GM21367 (cell line): ENCODE measurements at regions not wholly inside any gene's neighbourhood (a gene's known extent, or its start where the extent isn't known, plus 50 kb on each side); places are given as distances from the start of the nearest gene placed in this dataset.
"Not testable (repeated sequence)": the region's sequence is repeated elsewhere in the genome, so short reads cannot be mapped to it uniquely, and the experiment has no call there.

Experiments used
- ATAC-seq: cut with Tn5 transposase; IDR thresholded peaks from one replicate; pipeline ENCODE4 v1.9.1; 2021; ENCODE audit not compliant: unreplicated experiment

DNA sequence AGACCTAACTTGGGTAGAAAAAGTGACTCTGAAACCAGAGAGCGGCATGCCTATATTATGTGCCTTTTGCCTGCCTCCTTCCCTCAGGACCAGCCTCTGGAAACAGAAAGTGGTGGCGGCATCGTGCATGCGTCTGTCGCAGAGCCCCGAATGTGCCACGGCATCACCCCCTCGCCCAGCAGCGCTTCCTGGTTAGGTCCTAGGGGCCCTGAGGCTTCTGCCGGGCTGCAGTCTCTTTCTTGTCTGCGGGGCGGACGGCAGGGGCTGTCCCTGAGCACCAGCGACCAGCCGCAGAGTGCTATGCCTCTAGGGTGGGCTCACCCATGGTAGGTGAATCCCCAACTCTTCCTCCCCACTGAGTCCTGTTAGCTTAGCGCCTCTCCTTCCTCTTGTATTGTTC is 68.7 kb downstream of the VSIG4 start:
- no peak for ATAC-seq

DNA sequence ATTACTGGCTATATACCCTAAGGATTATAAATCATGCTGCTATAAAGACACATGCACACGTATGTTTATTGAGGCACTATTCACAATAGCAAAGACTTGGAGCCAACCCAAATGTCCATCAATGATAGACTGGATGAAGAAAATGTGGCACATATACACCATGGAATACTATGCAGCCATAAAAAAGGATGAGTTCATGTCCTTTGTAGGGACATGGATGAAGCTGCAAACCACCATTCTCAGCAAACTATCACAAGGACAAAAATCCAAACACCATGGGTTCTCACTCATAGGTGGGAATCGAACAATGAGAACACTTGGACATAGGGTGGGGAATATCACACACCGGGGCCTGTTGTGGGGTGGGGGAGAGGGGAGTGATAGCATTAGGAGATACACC is 72.7 kb downstream of the VSIG4 start:
- ATAC-seq: not testable (repeated sequence)

DNA sequence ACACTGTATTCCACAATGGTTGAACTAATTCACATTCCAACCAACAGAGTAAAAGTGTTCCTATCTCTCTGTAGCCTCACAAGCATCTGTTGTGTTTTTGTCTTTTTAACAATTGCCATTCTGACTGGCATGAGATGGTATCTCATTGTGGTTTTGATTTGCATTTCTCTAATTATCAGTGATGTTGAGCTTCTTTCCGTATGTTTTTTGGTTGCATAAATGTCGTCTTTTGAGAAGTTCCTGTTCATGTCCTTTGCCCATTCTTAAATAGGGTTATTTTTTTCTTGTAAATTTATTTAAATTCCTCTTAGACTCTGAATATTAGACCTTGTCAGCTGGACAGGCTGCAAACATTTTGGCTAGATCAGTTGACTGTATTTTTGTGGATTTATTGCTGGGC is 78.2 kb downstream of the VSIG4 start:
- no peak for ATAC-seq

DNA sequence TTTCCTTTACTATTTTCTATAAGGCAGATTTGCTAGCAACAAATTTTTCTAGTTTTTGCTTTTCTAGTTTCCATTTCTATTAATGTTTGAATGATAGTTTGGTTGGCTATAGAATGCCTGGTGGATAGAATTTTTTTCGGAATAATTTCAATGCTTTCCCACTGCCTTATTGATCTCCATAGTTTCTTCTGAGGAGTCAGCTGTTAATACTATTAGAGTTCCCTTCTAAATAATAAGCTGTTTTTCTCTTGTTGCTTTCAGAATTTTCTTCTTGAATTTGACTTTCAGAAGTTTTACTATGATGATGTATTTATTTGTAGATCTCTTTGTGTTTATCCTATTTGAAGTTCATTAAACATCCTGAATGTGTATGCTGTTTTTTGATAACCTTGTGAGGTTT is 91.8 kb downstream of the VSIG4 start:
- ATAC-seq: no peak

DNA sequence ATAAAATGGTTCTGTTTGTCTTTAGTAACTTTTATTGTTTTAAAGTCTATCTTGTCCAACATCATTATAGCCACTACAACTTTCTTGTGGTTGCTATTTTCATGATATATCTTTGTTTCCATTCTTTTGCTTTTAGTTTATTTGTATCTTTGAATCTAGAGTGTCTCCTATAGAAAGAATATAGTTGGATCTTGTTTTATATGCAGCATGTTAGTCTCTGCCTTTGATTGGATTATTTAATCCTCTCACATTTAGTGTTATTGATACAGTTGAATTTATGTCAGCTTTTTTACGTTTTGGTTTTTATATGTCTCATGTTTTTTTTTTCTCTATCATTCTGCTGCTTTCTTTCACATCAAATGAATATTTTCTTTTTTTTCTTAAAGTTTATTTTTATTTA is 98.1 kb downstream of the VSIG4 start:
- no peak for ATAC-seq

DNA sequence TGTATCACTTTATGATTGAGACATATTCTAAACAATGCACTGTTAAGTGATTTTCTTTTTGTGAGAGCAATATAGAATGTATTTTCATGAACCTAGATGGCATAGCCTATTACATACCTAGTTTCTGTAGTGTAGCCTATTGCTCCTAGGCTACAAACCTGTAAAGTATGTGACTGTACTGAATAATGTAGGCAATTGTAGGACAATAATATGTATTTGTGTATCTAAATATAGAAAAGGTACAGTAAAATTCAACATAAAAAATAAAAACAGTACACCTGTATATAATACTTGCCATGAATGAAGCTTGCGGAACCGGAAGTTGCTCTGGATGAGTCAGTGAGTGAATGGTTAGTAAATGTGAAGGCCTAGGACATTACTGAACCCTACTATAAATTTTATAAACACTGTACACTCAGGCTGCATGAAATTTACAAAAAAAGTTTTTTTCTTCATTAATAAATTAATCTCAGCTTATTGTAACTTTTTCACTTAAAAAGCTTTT is 106.7 kb downstream of the VSIG4 start:
- no peak for ATAC-seq

DNA sequence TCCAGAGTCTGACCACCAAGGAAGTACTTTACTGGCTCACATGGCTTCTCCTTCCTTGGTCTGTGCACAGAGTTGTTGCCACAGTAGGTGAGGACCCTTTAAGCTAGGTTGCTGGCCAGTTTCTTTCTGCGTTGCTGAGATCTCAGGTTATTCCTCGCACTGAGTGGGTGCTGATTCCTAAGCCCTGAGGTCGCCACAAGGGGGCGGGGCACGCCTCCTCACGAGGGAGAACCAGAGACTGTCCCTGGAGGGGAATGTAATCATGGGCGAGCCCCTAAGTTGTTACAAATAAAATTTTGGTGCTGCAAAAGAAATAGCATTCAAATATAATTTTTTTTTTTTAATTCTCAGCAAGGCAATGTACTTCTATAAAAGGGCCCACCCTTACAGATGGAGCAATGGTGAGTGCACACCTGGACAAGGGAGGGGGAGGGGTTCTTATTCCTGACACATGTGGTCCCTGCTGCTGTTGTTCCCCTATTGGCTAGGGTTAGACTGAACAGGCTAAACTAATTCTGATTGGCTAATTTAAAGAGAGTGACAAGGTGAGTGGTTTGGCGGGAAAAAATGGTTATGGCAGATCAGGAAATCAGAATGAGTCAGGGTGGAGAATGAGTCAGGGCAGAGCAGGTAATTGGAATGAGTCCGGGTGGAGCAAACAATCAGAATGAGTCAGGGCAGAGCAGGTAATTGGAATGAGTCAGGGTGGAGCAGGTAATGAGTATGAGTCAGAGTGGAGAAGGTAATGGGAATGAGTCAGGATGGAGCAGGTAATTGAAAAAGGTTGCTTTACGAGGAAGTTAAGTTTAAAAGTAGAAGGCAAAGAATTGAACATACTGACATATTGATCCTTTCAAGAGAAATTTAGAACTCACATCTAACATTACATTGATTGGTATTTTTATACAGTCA is 107.5 kb downstream of the VSIG4 start:
- ATAC-seq: no peak

DNA sequence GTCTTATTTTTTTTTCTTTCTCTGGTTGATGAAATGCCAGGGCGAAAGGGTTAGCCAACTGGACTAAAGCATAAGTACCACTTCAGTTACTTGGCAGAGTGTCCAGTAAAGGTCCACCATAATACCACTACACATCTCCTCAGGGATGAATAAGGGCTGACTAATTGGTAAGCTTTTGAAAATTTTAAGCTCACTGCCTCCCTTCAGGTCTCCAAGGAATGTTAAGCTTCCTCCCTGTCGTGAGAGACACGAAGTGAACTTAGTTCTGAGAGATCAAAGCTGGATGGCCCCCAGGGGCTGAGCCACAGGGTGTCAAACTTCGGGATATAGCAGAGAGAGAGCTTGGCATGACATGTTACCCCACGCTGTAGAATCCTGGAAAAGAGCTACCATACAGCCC is 111.4 kb downstream of the VSIG4 start:
- no peak for ATAC-seq

DNA sequence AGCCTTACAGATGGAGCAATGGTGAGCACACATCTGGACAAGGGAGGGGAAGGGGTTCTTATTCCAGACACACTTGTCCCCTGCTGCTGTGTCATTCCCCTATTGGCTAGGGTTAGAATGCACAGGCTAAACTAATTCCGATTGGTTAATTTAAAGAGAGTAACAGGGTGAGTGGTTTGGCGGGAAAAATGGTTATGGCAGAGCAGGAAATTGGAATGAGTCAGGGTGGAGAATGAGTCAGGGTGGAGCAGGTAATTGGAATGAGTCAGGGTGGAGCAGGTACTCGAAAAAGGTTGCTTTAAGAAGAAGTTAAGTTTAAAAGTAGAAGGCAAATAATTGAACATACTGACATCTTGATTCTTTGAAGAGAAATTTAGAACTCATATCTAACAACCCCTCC is 112.5 kb downstream of the VSIG4 start:
- ATAC-seq: not testable (repeated sequence)

DNA sequence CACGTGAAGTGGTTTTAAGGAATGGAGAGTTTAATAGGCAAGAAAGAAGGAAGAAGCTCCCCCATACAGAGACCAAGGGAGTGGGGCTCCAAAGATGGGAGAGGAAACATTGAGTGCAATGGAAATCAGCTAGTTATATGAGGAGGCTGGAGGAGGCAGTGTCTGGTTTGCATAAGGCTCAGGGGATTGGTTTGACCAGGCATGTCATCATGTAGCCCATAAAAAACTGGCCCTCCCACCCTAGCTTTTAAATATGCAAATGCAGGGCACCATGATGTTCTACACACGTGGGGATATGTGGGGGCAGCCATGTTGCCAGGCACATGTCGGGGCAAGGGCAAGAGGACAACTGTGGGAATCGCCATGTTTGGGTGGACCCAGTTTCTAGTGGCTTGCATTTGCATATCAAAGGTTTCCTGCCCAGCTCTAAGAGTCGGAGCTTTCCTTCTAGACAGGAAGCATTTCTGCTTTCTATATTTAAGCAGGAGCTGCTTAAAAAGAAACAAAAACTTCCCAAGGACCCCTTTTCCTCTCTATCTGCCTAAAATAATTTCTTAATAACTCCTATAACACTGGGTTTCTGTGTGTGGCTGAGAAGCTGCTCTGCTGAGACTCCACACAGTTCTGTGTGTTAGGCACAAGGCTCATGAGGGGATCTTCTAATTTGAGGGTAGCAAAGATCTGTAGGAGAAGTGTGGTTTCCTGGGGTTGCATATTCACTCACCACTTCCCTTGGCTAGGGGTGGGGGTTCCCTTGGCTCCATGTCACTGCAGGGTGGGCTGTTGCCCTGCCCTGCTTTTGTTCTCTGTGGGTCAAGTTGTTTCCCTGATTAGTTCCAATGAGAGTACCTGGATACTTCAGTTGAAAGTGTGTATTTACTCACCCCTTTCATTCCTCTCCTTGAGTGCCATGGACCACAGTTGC is 113.5 kb downstream of the VSIG4 start:
- ATAC-seq: peak; percentile 67

DNA sequence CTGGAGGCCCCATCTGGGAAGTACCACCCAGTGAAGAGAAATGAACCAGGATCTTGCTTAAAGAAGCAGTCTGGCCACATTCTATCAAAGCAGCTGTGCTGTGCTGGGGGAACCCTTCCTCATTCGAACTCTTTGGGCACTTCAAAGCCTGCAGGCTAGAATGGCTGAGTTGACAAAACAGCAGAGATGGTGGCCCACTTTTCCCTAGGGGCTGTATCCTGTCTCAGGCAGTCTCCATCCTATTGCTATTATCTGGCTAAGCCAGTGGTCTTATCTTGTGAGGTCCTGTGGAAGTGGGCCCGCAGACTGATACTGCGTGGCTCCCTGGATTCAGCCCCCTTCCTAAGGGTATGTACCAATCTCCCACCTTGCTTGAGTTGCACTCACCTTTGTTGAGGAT is 114.3 kb downstream of the VSIG4 start:
- no peak for ATAC-seq

DNA sequence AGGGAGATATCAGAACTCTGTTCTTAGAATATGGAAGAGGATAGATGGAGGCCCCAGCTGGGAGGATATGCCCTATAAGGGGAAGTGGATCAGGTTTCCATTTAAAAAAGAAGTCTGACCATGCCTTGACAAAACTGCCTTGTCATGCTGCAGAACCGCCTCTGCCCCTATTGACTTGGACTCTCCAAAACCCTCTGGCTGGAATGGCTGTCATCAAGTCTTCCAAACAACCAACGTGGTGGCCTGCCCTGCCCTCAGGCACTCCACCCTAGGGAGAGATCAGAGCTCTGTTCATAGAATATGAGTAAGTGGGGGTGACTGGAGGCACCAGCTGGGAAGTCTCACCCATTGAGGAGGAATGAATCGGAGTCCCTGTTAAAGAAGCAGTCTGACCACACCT is 114.9 kb downstream of the VSIG4 start:
- no peak for ATAC-seq

DNA sequence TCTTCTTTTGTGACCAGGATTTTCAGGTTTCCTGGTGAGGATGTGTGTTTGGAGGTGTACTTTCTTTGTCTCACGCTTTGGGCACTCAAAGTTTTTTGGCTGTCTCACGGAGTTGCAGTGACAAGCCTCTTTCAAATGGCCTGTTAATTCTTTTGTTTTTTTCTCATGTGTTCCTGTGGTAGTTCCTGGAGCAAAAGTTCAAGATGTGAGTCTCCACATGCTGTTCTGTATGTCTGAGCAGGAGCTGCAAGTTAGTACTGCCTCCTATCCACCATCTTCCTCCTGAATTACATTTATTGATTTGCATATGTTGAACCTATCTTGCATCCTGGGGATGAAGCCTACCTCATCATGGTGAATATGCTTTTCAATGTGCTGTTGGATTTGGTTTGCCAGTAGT is 118.5 kb downstream of the VSIG4 start:
- ATAC-seq: no peak

DNA sequence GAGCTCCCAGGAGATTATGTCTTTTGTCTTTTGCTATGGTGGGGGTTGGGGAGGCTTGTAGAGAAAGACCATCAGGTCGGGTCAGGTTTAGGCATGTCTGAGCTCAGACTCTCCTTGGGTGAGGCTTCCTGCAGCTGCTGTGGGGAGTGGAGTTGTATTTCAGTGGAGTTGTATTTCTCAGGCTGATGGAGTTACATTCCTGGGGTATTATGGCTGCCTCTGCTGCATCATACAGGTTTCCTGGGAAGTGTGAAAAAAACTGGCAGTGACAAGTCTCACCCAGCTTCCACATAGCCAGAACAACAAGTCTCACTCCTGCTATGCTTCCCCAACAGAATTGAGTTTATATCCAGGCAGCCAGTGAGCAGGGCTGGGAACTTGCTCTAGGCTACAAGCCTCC is 119.3 kb downstream of the VSIG4 start:
- no peak for ATAC-seq

DNA sequence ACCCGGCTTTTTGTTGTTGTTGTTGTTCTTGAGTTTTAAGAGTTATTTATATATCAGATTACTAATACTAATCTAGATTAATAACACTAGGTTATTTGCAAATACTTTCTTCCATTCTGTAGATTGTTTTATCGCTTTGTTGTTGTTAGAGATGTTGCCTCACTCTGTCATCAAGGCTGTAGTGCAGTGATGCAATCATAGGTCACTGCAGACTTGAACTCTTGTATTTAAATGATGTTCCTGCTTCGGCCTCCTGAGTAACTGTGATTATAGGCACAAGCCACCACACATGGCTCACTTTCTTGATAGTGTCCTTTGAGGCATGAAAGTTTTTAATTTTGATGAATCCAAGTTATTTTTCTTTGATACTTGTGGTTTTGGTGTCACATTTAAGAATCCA is 129.0 kb downstream of the VSIG4 start:
- ATAC-seq: no peak

DNA sequence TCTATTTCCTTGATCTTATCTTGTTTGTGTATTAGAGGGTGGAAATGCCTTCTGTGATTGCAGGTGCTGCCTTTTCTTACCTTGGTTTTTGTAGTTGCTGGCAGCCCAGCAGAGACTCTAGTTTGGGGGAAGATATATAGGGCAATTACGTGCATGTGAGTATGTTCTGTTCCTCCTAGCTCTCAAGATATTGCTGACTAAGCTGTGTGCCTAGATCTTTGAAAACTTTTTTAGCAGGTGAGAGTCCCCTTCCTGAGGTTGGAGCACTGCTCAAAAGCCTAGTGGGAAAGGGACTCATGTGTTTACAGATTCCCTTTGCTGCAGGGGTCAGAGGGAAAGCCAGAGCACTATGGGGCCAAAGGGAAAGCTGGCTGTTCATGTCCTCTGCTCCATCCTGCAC is 136.1 kb downstream of the VSIG4 start:
- no peak for ATAC-seq

DNA sequence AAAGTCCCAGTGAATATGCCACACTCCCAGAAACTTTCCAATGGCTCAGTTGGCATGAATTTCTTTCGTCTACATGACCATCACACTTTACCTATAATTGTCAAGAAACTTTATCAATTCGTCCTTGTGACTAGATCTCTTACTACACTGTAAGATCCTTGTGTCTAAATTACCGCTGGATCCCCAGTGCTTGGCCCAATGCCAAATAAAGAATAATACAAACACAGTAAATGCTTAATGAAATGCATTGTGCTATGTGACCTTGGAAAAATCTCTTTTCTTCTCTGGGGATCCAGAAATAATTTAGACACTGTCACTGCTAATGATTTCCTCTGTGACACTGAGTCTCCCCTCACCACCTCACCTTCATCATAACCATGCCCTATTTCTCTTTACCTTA is 137.9 kb downstream of the VSIG4 start:
- no peak for ATAC-seq

DNA sequence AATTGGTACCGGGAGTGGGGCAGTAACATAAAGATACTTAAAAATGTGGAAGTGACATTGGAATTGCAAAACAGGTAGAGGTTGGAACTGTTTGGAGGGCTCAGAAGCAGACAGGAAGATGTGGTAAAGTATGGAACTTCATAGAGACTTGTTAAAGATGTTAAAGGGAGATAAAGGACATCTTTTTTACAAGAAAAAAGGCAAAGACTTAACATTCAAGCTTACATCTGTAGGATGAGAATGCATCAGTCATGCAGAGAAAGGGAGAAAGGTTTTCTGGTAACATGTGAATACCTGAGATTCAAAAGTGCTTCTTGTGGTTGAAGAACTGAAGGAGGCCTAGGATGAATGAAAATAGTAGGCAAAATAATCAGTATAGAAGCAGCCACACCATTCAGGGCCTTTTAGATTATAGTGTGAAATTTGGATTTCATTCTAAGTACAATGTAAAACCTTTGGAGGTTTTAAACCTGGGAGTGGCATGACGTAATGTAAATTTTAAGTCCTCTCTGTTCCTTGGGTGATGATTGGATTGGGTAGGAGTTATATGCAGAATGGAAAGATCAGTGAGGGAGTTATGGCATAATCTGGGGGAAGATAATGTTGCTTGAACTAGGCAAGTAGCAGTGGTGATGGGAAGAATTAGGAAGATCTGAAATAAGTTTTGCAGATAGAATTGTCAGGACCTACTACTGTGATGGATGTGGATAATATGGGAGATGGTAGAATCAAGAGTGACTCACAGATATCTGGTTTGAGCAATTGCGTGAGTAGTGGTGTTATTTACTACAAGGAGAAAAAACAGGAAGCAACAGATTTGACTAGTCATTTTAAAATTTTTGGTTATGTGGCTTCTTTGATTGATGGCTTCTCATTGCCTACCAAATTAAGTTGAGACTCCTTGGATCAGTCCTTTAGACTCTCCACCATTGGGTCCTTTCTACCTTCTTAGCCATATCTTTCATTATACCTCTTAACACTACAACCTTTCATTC is 138.7 kb downstream of the VSIG4 start:
- no peak for ATAC-seq

DNA sequence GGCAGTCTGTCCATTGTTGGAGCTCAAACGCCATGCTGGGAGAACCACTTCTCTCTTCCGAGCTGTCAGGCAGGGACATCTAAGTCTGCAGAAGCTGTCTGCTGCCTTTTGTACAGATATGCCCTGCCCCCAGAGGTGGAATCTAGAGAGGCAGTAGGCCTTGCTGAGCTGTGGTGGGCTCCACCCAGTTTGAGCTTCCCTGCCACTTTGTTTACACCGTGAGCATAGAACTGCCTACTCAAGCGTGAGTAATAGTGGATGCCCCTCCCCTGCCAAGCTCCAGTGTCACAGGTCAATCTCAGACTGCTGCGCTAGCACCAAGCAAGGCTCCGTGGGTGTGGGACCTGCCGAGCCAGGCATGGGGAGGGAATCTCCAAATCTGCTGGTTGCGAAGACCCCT is 145.7 kb downstream of the VSIG4 start:
- no peak for ATAC-seq

DNA sequence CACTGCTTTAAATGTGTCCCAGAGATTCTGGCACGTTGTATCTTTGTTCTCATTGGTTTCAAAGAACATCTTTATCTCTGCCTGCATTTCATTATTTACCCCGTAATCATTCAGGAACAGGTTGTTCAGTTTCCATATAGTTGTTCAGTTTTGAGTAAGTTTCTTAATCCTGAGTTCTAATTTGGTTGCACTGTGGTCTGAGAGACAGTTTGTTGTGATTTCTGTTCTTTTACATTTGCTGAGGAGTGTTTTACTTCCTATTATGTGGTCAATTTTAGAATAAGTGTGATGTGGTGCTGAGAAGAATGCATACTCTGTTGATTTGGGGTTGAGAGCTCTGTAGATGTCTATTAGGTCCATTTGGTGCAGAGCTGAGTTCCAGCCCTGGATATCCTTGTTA is 148.1 kb downstream of the VSIG4 start:
- ATAC-seq: not testable (repeated sequence)

DNA sequence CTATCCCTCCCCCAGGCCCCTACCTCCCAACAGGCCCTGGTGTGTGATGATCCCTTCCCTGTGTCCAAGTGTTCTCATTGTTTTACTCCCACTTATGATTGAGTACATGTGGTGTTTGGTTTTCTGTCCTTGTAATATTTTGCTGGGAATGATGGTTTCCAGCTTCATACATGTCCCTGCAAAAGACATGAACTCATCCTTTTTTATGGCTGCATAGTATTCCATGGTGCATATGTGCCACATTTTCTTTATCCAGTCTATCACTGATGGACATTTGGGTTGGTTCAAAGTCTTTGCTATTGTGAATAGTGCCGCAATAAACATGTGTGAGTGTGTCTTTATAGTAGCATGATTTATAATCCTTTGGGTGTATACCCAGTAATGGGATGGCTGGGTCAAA is 151.7 kb downstream of the VSIG4 start:
- ATAC-seq: not testable (repeated sequence)
